OCI-LY1 (cell line): ENCODE measurements at regions not wholly inside any gene's neighbourhood (a gene's known extent, or its start where the extent isn't known, plus 50 kb on each side); places are given as distances from the start of the nearest gene placed in this dataset.

Source experiments
- H2AFZ ChIP-seq: fragments of 200-600 bp; sonication (generic), shearing (Covaris generic); 2 replicates; pipeline ENCODE4 v1.6.0; 2014; ENCODE audit warnings: antibody characterized with exemption, mild to moderate bottlenecking, low read length
- H3F3A ChIP-seq: fragments of 200-600 bp; sonication (generic), shearing (Covaris generic); 2 replicates; pipeline ENCODE4 v1.6.0; 2014; ENCODE audit warnings: mild to moderate bottlenecking, antibody characterized with exemption, low read length, moderate library complexity; ENCODE audit not compliant: insufficient read depth
- H3K27ac ChIP-seq: fragments of 200-600 bp; sonication (generic); 2 replicates; pipeline ENCODE4 v1.5.1; 2014; ENCODE audit warnings: low read length, mixed run types, mild to moderate bottlenecking, low read depth; ENCODE audit not compliant: poor library complexity, severe bottlenecking
- H3K27me3 ChIP-seq: fragments of 200-600 bp; sonication (generic); 2 replicates; pipeline ENCODE4 v1.6.0; 2014; ENCODE audit warnings: antibody characterized with exemption, mild to moderate bottlenecking, low read length, moderate library complexity; ENCODE audit not compliant: insufficient read depth
- H3K36me3 ChIP-seq: fragments of 200-600 bp; sonication (generic); 2 replicates; pipeline ENCODE4 v1.6.1; 2014; ENCODE audit warnings: mild to moderate bottlenecking, antibody characterized with exemption, low read length, moderate library complexity, mixed read lengths; ENCODE audit not compliant: insufficient read depth
- H3K4me1 ChIP-seq: fragments of 200-600 bp; sonication (generic); 2 replicates; pipeline ENCODE4 v1.5.1; 2014; ENCODE audit warnings: mild to moderate bottlenecking, low read length, moderate library complexity; ENCODE audit not compliant: insufficient read depth, severe bottlenecking
- H3K4me2 ChIP-seq: fragments of 200-600 bp; sonication (generic), shearing (Covaris generic); 2 replicates; pipeline ENCODE4 v1.6.1; 2014; ENCODE audit warnings: low read length
- H3K4me3 ChIP-seq: fragments of 200-600 bp; sonication (generic); 2 replicates; pipeline ENCODE4 v1.5.1; 2014; ENCODE audit warnings: low read length, low read depth, mild to moderate bottlenecking, mixed read lengths; ENCODE audit not compliant: poor library complexity, severe bottlenecking
- H3K79me2 ChIP-seq: fragments of 200-600 bp; shearing (Covaris generic); 2 replicates; pipeline ENCODE4 v1.6.1; 2016; ENCODE audit warnings: mixed run types, low read length, mixed read lengths; ENCODE audit not compliant: insufficient read depth
- H3K9ac ChIP-seq: fragments of 200-600 bp; sonication (generic), shearing (Covaris generic); 2 replicates; pipeline ENCODE4 v1.6.1; 2014; ENCODE audit warnings: mild to moderate bottlenecking, low read length, mixed read lengths
- H3K9me2 ChIP-seq: fragments of 200-600 bp; sonication (generic), shearing (Covaris generic); 2 replicates; pipeline ENCODE4 v1.6.1; 2014; ENCODE audit warnings: low read depth, mild to moderate bottlenecking, low read length, mixed read lengths
- H3K9me3 ChIP-seq: fragments of 200-600 bp; shearing (Covaris generic); 2 replicates; pipeline ENCODE4 v1.6.1; 2014; ENCODE audit warnings: low read length, mixed read lengths
- H4K20me1 ChIP-seq: fragments of 200-600 bp; sonication (generic), shearing (Covaris generic); 2 replicates; pipeline ENCODE4 v1.6.0; 2016; ENCODE audit warnings: mild to moderate bottlenecking, low read length; ENCODE audit not compliant: insufficient read depth
- CTCF ChIP-seq: fragments of 200-600 bp; sonication (generic), shearing (Covaris generic); IDR thresholded peaks from 2 replicates; pipeline ENCODE4 v1.5.1; 2017; ENCODE audit warnings: mild to moderate bottlenecking, antibody characterized with exemption, low read length, moderate library complexity, mixed read lengths
- EZH2 ChIP-seq: fragments of 200-600 bp; sonication (generic), shearing (Covaris generic); IDR thresholded peaks from 2 replicates; pipeline ENCODE4 v1.8.0; 2017; ENCODE audit warnings: borderline replicate concordance, mixed run types, mild to moderate bottlenecking, antibody characterized with exemption, low read length, moderate library complexity, mixed read lengths

- H3K9me2 ChIP-seq, result no peaks in the 10 kb centered on the region
- no peak overlapping the region for H3K27ac ChIP-seq
- no peaks in the 10 kb centered on the region for H3F3A ChIP-seq
- no peak overlapping the region for H3K4me3 ChIP-seq
- H3K4me2 ChIP-seq, result no peak overlapping the region
- no peaks in the 10 kb centered on the region for H3K79me2 ChIP-seq
- H3K36me3 ChIP-seq, result no peaks in the 10 kb centered on the region
- H2AFZ ChIP-seq, result no peak overlapping the region
- H3K27me3 ChIP-seq, result no peaks in the 10 kb centered on the region
- H4K20me1 ChIP-seq, result no peaks in the 10 kb centered on the region
- H3K9ac ChIP-seq, result no peak overlapping the region
- TF ChIP-seq CTCF (no peak), EZH2 (no peak)
- no peaks in the 10 kb centered on the region for H3K9me3 ChIP-seq
- H3K4me1 ChIP-seq, result no peaks in the 10 kb centered on the region
These were observed 205.5 kb downstream of the RNF152 start for GRCh38 chr18:61687317-61687716.

GRCh38 chr18:61683856-61684255 lies 209.0 kb downstream of the RNF152 start:
- Histone ChIP-seq H3K36me3 (no peaks in the 10 kb centered on the region), H3K4me3 (no peak overlapping the region), H3K27ac (no peak overlapping the region), H3K9me2 (no peaks in the 10 kb centered on the region), H3K27me3 (no peaks in the 10 kb centered on the region), H3F3A (no peaks in the 10 kb centered on the region), H4K20me1 (no peaks in the 10 kb centered on the region), H3K4me2 (no peak overlapping the region), H3K9me3 (no peaks in the 10 kb centered on the region), H3K79me2 (no peaks in the 10 kb centered on the region), H3K4me1 (no peaks in the 10 kb centered on the region), H2AFZ (no peak overlapping the region), H3K9ac (no peak overlapping the region)
- TF ChIP-seq EZH2 (no peak), CTCF (no peak)

GRCh38 chr18:61681065-61681464 lies 211.7 kb downstream of the RNF152 start:
- TF ChIP-seq EZH2 (no peak), CTCF (no peak)

More at GRCh38 chr18:61681065-61681464, 211.7 kb downstream of the RNF152 start:
- H3K9me2 ChIP-seq, result no peaks in the 10 kb centered on the region
- no peak overlapping the region for H2AFZ ChIP-seq
- no peak overlapping the region for H3K27ac ChIP-seq
- H3K4me2 ChIP-seq, result no peak overlapping the region
- H3K79me2 ChIP-seq, result no peaks in the 10 kb centered on the region
- no peak overlapping the region for H3K9ac ChIP-seq
- H3K36me3 ChIP-seq, result no peaks in the 10 kb centered on the region
- no peaks in the 10 kb centered on the region for H3K4me1 ChIP-seq
- H3K9me3 ChIP-seq, result no peaks in the 10 kb centered on the region
- no peaks in the 10 kb centered on the region for H3F3A ChIP-seq
- no peaks in the 10 kb centered on the region for H4K20me1 ChIP-seq
- H3K27me3 ChIP-seq, result no peaks in the 10 kb centered on the region
- no peak overlapping the region for H3K4me3 ChIP-seq
